BE2C (cell line): ENCODE measurements at regions not wholly inside any gene's neighbourhood (a gene's known extent, or its start where the extent isn't known, plus 50 kb on each side); places are given as distances from the start of the nearest gene placed in this dataset.
"Not testable (repeated sequence)": the region's sequence is repeated elsewhere in the genome, so short reads cannot be mapped to it uniquely, and the experiment has no call there.

Experiments used
- DNase-seq: peaks from one replicate; pipeline ENCODE4 v3.0.0-alpha.2; 2020
- H3K27me3 ChIP-seq: fragments of 250-450 bp; sonication (Bioruptor Pico); 2 replicates; pipeline ENCODE4 v1.5.1; 2020; ENCODE audit warnings: mild to moderate bottlenecking
- H3K36me3 ChIP-seq: fragments of 250-450 bp; sonication (Bioruptor Pico); 2 replicates; pipeline ENCODE4 v1.5.1; 2020; ENCODE audit warnings: mild to moderate bottlenecking
- H3K4me1 ChIP-seq: fragments of 250-450 bp; sonication (Bioruptor Pico); 2 replicates; pipeline ENCODE4 v1.5.1; 2020
- H3K4me3 ChIP-seq: 2 replicates; pipeline ENCODE4 v1.5.1; 2011; ENCODE audit warnings: low read depth, low read length
- H3K9me3 ChIP-seq: fragments of 250-450 bp; sonication (Bioruptor Pico); 2 replicates; pipeline ENCODE4 v1.5.1; 2020
- TF ChIP-seq, protein P1 (sequence below): IDR thresholded peaks from 2 replicates; pipeline ENCODE4 v1.5.1; 2012; ENCODE audit warnings: mild to moderate bottlenecking, low read depth, low read length

DNA sequence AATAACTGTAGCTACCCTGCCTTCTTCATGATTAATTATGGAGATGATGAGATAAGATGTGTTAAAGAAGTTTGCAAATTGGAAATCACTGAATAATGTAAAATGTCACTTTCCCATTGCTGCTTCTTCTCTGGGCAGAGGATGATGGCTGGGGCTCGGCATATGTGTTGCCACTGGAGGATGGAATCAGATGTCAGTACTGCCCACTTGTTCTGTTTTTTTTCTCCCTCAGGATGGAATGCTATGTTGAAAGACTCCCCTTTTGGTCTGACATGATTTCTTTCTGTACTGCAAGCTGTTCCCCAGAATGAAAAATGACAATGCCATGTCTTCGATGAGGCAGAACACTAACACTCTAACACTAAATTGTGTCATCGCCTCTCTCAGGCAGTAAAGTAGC is 373.9 kb upstream of the SPAG17 start:
- Histone ChIP-seq H3K36me3 (no peaks in the 10 kb centered on the region), H3K27me3 (no peaks in the 10 kb centered on the region), H3K9me3 (no peaks in the 10 kb centered on the region), H3K4me3 (no peak overlapping the region), H3K4me1 (no peaks in the 10 kb centered on the region)
- TF ChIP-seq, protein P1, sequence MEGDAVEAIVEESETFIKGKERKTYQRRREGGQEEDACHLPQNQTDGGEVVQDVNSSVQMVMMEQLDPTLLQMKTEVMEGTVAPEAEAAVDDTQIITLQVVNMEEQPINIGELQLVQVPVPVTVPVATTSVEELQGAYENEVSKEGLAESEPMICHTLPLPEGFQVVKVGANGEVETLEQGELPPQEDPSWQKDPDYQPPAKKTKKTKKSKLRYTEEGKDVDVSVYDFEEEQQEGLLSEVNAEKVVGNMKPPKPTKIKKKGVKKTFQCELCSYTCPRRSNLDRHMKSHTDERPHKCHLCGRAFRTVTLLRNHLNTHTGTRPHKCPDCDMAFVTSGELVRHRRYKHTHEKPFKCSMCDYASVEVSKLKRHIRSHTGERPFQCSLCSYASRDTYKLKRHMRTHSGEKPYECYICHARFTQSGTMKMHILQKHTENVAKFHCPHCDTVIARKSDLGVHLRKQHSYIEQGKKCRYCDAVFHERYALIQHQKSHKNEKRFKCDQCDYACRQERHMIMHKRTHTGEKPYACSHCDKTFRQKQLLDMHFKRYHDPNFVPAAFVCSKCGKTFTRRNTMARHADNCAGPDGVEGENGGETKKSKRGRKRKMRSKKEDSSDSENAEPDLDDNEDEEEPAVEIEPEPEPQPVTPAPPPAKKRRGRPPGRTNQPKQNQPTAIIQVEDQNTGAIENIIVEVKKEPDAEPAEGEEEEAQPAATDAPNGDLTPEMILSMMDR: no peak
- DNase-seq: no peak

DNA sequence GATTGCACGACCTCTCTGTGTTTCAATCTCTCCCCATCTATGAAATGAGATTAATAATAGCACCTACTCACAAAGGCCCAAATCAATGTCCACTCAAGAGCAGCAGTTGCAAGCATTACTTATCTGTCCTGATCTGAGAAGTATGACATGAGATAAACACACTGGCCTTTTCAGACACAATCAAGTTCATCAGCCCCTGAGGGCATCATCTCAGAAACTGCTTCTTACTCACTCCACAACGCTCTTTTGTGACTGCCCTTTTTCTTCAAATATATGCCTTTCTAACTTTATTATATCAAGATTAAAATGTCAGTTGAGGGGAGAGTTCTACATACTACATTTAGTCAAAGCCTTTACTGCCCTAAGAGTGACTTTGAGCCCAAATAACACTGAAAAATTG is 371.9 kb upstream of the SPAG17 start:
- Histone ChIP-seq H3K4me3 (no peak overlapping the region), H3K4me1 (no peaks in the 10 kb centered on the region), H3K9me3 (no peaks in the 10 kb centered on the region), H3K36me3 (no peaks in the 10 kb centered on the region), H3K27me3 (no peaks in the 10 kb centered on the region)
- TF ChIP-seq, protein P1: no peak
- DNase-seq: no peak

DNA sequence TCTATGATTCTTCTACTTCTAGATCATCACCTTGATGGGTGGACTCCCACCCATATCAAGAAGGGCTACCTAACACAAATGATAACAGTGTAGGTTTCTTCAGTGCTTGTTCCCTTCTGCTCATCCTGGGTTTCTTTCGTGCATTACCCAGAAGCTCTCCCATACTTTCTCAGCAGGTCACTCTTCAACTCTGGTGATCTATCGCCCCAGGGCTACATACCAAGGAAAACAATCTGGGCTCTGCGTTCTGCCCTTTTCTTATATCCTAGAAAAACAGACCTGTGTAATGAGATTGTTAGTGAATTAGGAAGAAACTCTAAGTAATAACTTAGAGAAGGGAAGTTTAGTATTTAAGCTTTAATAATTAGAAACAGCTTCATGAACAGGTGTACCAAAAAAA is 370.6 kb upstream of the SPAG17 start:
- Histone ChIP-seq H3K4me3 (no peak overlapping the region), H3K27me3 (no peaks in the 10 kb centered on the region), H3K36me3 (no peaks in the 10 kb centered on the region), H3K4me1 (no peaks in the 10 kb centered on the region), H3K9me3 (no peaks in the 10 kb centered on the region)
- DNase-seq: no peak
- TF ChIP-seq, protein P1: no peak

DNA sequence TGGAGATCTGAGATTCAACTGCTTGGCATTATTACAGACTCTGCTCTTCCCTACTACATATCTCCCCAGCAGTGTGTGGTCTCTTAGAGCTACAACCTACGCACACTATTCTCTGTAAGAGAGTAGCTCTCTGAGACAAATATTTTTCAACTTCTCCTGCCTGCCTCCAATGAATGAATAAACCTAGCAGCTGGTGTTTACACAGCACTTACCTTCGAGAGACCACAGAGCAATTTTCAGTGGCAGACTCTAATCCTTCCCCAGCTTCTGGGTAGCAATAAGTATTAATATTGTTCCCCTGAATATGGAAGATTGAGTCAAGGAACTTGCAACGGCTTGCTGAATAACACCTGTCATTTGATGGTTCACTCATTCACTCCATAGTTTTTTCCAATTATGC is 350.9 kb upstream of the SPAG17 start:
- Histone ChIP-seq H3K9me3 (no peaks in the 10 kb centered on the region), H3K27me3 (no peaks in the 10 kb centered on the region), H3K4me1 (no peaks in the 10 kb centered on the region), H3K36me3 (no peaks in the 10 kb centered on the region), H3K4me3 (no peak overlapping the region)
- TF ChIP-seq, protein P1: no peak
- DNase-seq: no peak

DNA sequence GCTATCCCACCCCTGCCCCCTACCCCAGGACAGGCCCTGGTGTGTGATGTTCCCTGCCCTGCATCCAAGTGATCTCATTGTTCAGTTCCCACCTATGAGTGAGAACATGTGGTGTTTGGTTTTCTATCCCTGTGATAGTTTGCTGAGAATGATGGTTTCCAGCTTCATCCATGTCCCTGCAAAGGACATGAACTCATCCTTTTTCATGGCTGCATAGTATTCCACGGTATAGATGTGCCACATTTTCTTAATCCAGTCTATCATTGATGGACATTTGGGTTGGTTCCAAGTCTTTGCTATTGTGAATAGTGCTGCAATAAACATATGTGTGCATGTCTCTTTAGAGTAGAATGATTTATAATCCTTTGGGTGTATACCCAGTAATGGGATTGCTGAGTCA is 326.9 kb upstream of the SPAG17 start:
- not testable (repeated sequence) for DNase-seq, H3K9me3 ChIP-seq, H3K27me3 ChIP-seq, H3K4me3 ChIP-seq, H3K36me3 ChIP-seq, H3K4me1 ChIP-seq

DNA sequence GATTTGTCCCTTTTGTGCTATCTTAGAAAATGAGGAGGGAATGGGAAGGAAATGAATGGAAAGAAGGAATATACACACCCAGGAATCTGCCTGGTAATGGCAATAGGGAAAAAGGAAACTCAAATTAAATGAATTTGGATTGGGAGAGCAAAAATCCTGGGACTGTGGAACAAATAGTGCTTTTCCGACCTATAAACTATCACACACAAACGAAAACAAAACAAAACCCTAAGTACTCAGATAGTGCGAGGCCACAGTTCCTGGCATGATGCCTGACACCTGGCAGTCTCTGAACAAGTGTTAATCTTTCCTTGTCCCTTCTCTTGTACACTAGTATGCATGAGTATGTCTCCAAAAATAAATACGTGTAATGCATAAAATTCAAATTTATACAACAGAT is 319.8 kb upstream of the SPAG17 start:
- no peaks in the 10 kb centered on the region for H3K36me3 ChIP-seq
- no peaks in the 10 kb centered on the region for H3K27me3 ChIP-seq
- no peak overlapping the region for H3K4me3 ChIP-seq
- TF ChIP-seq, protein P1: no peak
- H3K4me1 ChIP-seq: no peaks in the 10 kb centered on the region
- no peak for DNase-seq
- H3K9me3 ChIP-seq: no peaks in the 10 kb centered on the region

DNA sequence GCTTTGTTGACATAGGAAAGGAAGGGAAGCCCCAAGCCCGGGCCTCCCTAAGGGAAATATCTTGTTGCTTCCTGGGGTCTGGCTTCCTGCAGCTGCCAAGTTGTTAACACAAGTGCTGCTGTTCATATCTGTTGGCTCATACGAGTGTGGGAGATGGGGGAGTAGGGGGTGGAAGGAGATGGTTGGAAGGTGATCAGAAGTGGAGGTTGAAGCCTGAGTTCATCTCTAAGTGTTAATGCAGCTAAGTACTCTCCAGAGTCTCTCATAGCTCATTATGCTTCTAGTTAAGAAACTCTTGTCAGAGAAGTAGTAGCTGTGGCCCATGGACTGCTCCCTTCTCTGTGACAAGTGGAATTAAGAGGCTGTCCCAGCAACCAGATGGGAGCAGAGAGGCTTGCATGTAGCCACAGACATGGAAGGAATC is 319.2 kb upstream of the SPAG17 start:
- Histone ChIP-seq H3K9me3 (no peaks in the 10 kb centered on the region), H3K4me3 (no peak overlapping the region), H3K27me3 (no peaks in the 10 kb centered on the region), H3K36me3 (no peaks in the 10 kb centered on the region), H3K4me1 (no peaks in the 10 kb centered on the region)
- TF ChIP-seq, protein P1: no peak
- DNase-seq: no peak
